Progenitor cell of endocrine pancreas (in vitro differentiated cells): ENCODE measurements at regions not wholly inside any gene's neighbourhood (a gene's known extent, or its start where the extent isn't known, plus 50 kb on each side); places are given as distances from the start of the nearest gene placed in this dataset.
"Not testable (repeated sequence)": the region's sequence is repeated elsewhere in the genome, so short reads cannot be mapped to it uniquely, and the experiment has no call there.

Experiments
- DNase-seq: peaks from one replicate; pipeline ENCODE4 v3.0.0; 2021; ENCODE audit warnings: low spot score; ENCODE audit not compliant: unreplicated experiment
- H3K27ac Mint-ChIP-seq: 2 replicates; pipeline ENCODE4 v1.8.0; 2021; ENCODE audit warnings: mild to moderate bottlenecking, moderate library complexity, mixed read lengths
- H3K27me3 Mint-ChIP-seq: 2 replicates; pipeline ENCODE4 v1.8.0; 2021; ENCODE audit warnings: mixed read lengths
- H3K36me3 Mint-ChIP-seq: 2 replicates; pipeline ENCODE4 v1.8.0; 2022; ENCODE audit warnings: mixed read lengths; ENCODE audit not compliant: insufficient read depth
- H3K4me1 Mint-ChIP-seq: 2 replicates; pipeline ENCODE4 v1.8.0; 2021; ENCODE audit warnings: low read depth, mixed read lengths
- H3K4me3 Mint-ChIP-seq: 2 replicates; pipeline ENCODE4 v1.8.0; 2021; ENCODE audit warnings: low read depth, mild to moderate bottlenecking, moderate library complexity, mixed read lengths
- H3K9me3 Mint-ChIP-seq: 2 replicates; pipeline ENCODE4 v1.8.0; 2021; ENCODE audit warnings: low read depth, mixed read lengths
- CTCF ChIP-seq: fragments of 200-600 bp; sonication (generic); IDR thresholded peaks from one replicate; pipeline ENCODE4 v1.5.0; 2021; ENCODE audit warnings: antibody characterized with exemption, mild to moderate bottlenecking; ENCODE audit not compliant: unreplicated experiment

GRCh38 chr6:99145738-99146137 lies 198.0 kb upstream of the FBXL4 start:
- no peak for TF ChIP-seq CTCF
- Mint-ChIP-seq H3K4me3 (no peak overlapping the region), H3K36me3 (no peaks in the 10 kb centered on the region), H3K9me3 (no peaks in the 10 kb centered on the region), H3K27me3 (no peaks in the 10 kb centered on the region), H3K4me1 (peaks cover 12% of the 10 kb centered on the region), H3K27ac (no peak overlapping the region)
- no peak for DNase-seq

- no peaks in the 10 kb centered on the region for H3K27me3 Mint-ChIP-seq
- peaks cover 15% of the 10 kb centered on the region for H3K4me1 Mint-ChIP-seq
- no peaks in the 10 kb centered on the region for H3K36me3 Mint-ChIP-seq
- H3K4me3 Mint-ChIP-seq = no peak overlapping the region
- peak overlapping the region; percentile 60 for H3K27ac Mint-ChIP-seq
- DNase-seq = no peak
- H3K9me3 Mint-ChIP-seq = no peaks in the 10 kb centered on the region
- TF ChIP-seq CTCF = no peak
These were observed 195.5 kb upstream of the FBXL4 start for GRCh38 chr6:99143108-99143861.

GRCh38 chr6:99141906-99142305 lies 194.2 kb upstream of the FBXL4 start:
- peaks cover 20% of the 10 kb centered on the region for H3K4me1 Mint-ChIP-seq
- H3K36me3 Mint-ChIP-seq, H3K9me3 Mint-ChIP-seq, H3K27me3 Mint-ChIP-seq, DNase-seq, H3K27ac Mint-ChIP-seq, H3K4me3 Mint-ChIP-seq: not testable (repeated sequence)

- H3K36me3 Mint-ChIP-seq = no peaks in the 10 kb centered on the region
- TF ChIP-seq CTCF = no peak
- no peak for DNase-seq
- no peak overlapping the region for H3K27ac Mint-ChIP-seq
- H3K4me3 Mint-ChIP-seq = no peak overlapping the region
- H3K27me3 Mint-ChIP-seq = peaks cover 14% of the 10 kb centered on the region
- H3K4me1 Mint-ChIP-seq = peaks cover 16% of the 10 kb centered on the region
- H3K9me3 Mint-ChIP-seq = no peaks in the 10 kb centered on the region
These were observed 190.7 kb upstream of the FBXL4 start for GRCh38 chr6:99138445-99138844.

- H3K36me3 Mint-ChIP-seq = no peaks in the 10 kb centered on the region
- no peaks in the 10 kb centered on the region for H3K9me3 Mint-ChIP-seq
- peaks cover 17% of the 10 kb centered on the region for H3K27me3 Mint-ChIP-seq
- no peak for TF ChIP-seq CTCF
- DNase-seq = no peak
- no peak overlapping the region for H3K4me3 Mint-ChIP-seq
- H3K27ac Mint-ChIP-seq = no peak overlapping the region
- H3K4me1 Mint-ChIP-seq = peaks cover 8% of the 10 kb centered on the region
These were observed 189.6 kb upstream of the FBXL4 start for GRCh38 chr6:99137314-99137713.

- TF ChIP-seq CTCF = no peak
- no peak overlapping the region for H3K27ac Mint-ChIP-seq
- DNase-seq = no peak
- peaks cover 20% of the 10 kb centered on the region for H3K27me3 Mint-ChIP-seq
- no peaks in the 10 kb centered on the region for H3K9me3 Mint-ChIP-seq
- no peaks in the 10 kb centered on the region for H3K36me3 Mint-ChIP-seq
- no peak overlapping the region for H3K4me3 Mint-ChIP-seq
- H3K4me1 Mint-ChIP-seq = peaks cover 10% of the 10 kb centered on the region
These were observed 188.7 kb upstream of the FBXL4 start for GRCh38 chr6:99136488-99136887.
